Right lobe of liver (tissue), 6 donors: ENCODE measurements at regions not wholly inside any gene's neighbourhood (a gene's known extent, or its start where the extent isn't known, plus 50 kb on each side); places are given as distances from the start of the nearest gene placed in this dataset.

Experiments
- ATAC-seq, 4 donors: fragments of 200-7000 bp; cut with Tn5 transposase; one replicate each; pipeline ENCODE4 v1.9.1; 2020; ENCODE audit warnings: mild to moderate bottlenecking in 4 of 4, moderate library complexity in 4 of 4
- DNase-seq, 3 donors: peaks; one replicate each; pipeline ENCODE4 v3.0.0-alpha.2; 2020
- H3K27ac ChIP-seq, 3 donors: fragments of 200-600 bp; one replicate each; pipeline ENCODE4 v1.8.0; 2022
- H3K27me3 ChIP-seq, 2 donors: fragments of 200-600 bp; one replicate each; pipeline ENCODE4 v1.8.0; 2022
- H3K36me3 ChIP-seq, 4 donors: fragments of 200-600 bp; sonication (generic) in 1 of 4; one replicate each; pipeline versions ENCODE4 v1.5.1 to v1.8.0; 2017 to 2022; ENCODE audit warnings: control low read depth in 1 of 4
- H3K4me1 ChIP-seq, 4 donors: fragments of 200-600 bp; sonication (generic) in 1 of 4; one replicate each; pipeline versions ENCODE4 v1.5.1 to v1.8.0; 2017 to 2022; ENCODE audit warnings: control low read depth in 1 of 4
- H3K4me3 ChIP-seq, 3 donors: fragments of 200-600 bp; one replicate each; pipeline ENCODE4 v1.8.0; 2022
- H3K9me3 ChIP-seq, 4 donors: fragments of 200-600 bp; sonication (generic) in 1 of 4; one replicate each; pipeline versions ENCODE4 v1.5.1 to v1.8.0; 2017 to 2022; ENCODE audit warnings: control low read depth in 1 of 4
- POLR2A ChIP-seq: fragments of 450-650 bp; IDR thresholded peaks from one replicate; pipeline ENCODE4 v1.6.1; 2017; ENCODE audit warnings: antibody characterized with exemption, mild to moderate bottlenecking
- WGBS: methylation state at CpG from one replicate; pipeline ENCODE4 v1.1.6; 2018; ENCODE audit warnings: low coverage, low lambda C conversion rate; ENCODE audit not compliant: insufficient coverage; ENCODE audit errors: missing lambda C conversion rate; 5-methylcytosine and 5-hydroxymethylcytosine counted together
- intact Hi-C, 2 donors: fragments of 100-400 bp; cut with DNase I; formaldehyde crosslinking; loops; one replicate each; pipeline versions ENCODE4 v1.11.2 to v1.14.1; 2022
- TF ChIP-seq, protein P1 (sequence below), 4 donors: fragments of 200-600 bp in 3 of 4; fragments of 450-650 bp in 1 of 4; IDR thresholded peaks; one replicate each; pipeline versions ENCODE4 v1.5.1 to v1.8.0; 2016 to 2022; ENCODE audit warnings: antibody characterized with exemption in 4 of 4, mild to moderate bottlenecking in 2 of 4
- donor health status: DM: no; HTN: yes; CAD: no.
- donor health status: DM: no; HTN: no; CAD: no.
- donor health status: DM: no; HTN: no; CAD: no.
- donor health status: DM: no; HTN: yes; CAD: no.
- donor health status: DM: no; HTN: yes; CAD: no.

DNA sequence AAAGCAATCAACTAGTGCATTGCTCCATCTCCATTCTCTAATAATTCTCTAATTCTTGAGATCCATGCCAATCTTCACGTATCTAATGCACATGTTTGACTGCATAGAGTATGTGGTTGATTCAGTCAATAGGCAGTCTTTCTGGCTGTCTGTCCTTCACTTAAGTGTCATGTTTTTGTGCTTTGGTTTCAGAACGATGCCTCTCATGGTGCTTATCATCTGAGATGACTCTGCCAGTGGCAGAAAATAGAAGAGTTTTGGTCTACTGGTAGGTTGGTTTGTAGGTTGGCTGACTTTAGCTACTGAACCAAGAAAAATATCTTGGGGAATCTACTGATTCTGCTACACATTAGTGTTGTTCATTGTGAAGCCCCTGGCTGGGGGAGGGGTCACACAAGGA lies 364.2 kb downstream of the SFMBT2 start:
- Histone ChIP-seq H3K27me3 (no peaks in the 10 kb centered on the region), H3K27ac (no peak overlapping the region), H3K4me1 (no peaks in the 10 kb centered on the region), H3K9me3 (no peaks in the 10 kb centered on the region), H3K36me3 (no peaks in the 10 kb centered on the region), H3K4me3 (no peak overlapping the region)
- TF ChIP-seq, protein P1, sequence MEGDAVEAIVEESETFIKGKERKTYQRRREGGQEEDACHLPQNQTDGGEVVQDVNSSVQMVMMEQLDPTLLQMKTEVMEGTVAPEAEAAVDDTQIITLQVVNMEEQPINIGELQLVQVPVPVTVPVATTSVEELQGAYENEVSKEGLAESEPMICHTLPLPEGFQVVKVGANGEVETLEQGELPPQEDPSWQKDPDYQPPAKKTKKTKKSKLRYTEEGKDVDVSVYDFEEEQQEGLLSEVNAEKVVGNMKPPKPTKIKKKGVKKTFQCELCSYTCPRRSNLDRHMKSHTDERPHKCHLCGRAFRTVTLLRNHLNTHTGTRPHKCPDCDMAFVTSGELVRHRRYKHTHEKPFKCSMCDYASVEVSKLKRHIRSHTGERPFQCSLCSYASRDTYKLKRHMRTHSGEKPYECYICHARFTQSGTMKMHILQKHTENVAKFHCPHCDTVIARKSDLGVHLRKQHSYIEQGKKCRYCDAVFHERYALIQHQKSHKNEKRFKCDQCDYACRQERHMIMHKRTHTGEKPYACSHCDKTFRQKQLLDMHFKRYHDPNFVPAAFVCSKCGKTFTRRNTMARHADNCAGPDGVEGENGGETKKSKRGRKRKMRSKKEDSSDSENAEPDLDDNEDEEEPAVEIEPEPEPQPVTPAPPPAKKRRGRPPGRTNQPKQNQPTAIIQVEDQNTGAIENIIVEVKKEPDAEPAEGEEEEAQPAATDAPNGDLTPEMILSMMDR (IDR thresholded peaks at IDR 0.05) = no peak
- no peak for TF ChIP-seq POLR2A
- intact Hi-C loops = no loop called here
- DNase-seq (no peak), ATAC-seq (no peak)
- 33% methylated on average over 2 of the region's 2 CpGs for WGBS

DNA sequence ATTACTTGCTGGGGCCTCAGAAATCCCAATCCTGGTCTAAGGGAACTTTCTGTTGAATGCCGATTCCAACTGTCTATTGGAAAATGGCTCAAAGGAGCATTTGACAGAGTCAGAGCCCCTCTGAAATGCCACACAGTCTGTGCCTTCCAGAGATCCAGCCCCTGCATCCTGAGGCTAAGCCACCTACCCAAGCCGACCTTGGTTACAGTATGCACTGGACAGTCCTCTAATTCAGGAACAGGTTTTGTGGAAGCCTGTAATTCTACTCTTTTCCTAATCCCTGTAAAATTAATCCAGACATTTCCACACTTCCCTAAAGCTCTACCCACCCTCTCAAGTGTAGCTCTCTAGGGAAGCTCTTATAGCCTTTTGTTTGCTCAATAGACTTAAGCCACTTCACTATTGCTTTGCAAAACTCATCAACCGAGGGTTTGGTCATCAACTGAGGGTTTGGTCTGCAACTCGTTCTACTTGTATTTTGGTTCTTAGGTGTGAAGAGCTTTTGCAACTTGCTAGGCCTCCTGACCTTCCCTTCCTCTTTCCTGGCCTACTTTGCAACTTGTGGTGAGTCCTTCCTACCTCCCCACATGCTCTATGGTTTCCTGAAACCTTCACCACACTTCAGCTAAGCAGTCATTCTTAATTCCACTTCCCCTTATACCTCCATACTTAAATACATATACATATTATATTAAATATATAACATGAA lies 364.8 kb downstream of the SFMBT2 start:
- DNase-seq (no peak), ATAC-seq (peak; percentile 42 to 59 (median 52))
- Histone ChIP-seq H3K9me3 (no peaks in the 10 kb centered on the region), H3K4me3 (no peak overlapping the region), H3K36me3 (no peaks in the 10 kb centered on the region), H3K4me1 (no peaks in the 10 kb centered on the region), H3K27ac (no peak overlapping the region), H3K27me3 (no peaks in the 10 kb centered on the region)
- 31% methylated on average over 4 of the region's 4 CpGs for WGBS
- TF ChIP-seq POLR2A = no peak
- TF ChIP-seq, protein P1 (IDR thresholded peaks at IDR 0.05) = no peak
- intact Hi-C loops = no loop called here

DNA sequence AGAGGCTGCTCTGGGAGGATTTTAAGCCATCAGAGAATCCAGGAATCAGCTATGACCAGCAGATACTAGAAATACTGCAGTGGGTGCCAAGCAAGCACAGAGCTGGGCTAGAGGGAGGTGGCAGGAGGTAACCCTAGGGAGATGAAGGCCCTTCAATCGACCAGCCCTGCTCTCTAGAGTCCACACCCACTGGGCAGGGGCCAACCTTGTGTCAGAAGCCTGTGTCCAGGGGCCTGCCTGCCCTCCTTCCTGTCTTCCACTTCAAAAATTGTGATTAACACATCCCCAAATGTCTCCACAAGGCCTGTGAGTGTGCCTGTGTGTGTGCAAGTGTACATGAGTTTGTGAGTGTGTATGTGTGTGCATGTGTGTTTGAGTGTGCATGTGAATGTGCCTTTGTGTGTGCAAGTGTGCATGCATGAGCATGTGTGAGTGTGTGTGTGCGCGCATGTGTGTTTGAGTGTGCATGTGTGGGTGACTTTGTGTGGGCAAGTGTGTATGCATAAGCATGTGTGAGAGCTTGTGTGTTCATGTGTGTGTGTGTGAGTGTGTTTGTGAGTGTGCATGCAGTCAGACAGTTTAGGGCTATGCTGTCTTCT lies 367.7 kb downstream of the SFMBT2 start:
- H3K9me3 ChIP-seq = no peaks in the 10 kb centered on the region
- H3K27ac ChIP-seq = no peak overlapping the region
- no peak for TF ChIP-seq POLR2A
- no peaks in the 10 kb centered on the region for H3K27me3 ChIP-seq
- no peak overlapping the region for H3K4me3 ChIP-seq
- 71% methylated on average over 3 of the region's 3 CpGs for WGBS
- peak in 1 of 4 donors; percentile 14 for ATAC-seq
- DNase-seq = no peak
- H3K4me1 ChIP-seq = no peaks in the 10 kb centered on the region
- no peaks in the 10 kb centered on the region for H3K36me3 ChIP-seq
- intact Hi-C loops = no loop called here

DNA sequence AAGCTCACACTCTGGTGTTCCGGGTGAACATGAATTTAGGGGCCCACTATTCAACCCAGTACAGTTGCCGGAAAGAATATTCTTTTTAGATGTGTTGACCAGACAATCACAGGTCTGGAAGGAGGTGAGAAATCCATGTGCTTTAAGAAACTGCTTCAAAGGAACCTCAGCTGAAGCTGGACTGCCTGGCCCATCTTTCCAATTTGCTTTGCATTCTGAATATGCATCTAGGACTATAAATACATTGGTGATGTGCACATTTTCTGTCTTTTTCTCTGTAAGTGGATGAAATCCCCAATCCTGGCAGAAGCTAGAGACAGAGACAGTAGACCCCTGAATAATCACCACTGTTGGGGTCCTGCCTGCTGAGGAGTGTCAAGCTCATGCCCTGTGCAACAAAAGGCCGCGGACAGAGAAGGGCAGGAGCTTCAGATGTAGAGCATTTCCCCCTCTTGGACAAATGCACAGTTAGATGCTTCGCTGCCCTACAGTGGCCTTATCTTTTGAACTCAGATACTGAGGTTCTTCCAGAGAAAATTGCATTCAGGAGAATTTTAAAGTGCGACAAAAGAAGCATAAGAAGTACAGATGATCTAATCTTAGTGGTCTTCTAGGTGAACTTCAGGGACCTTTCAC lies 368.3 kb downstream of the SFMBT2 start:
- TF ChIP-seq, protein P1 (IDR thresholded peaks at IDR 0.05) = no peak
- no peak for TF ChIP-seq POLR2A
- intact Hi-C loops = no loop called here
- WGBS = 77% methylated on average over 6 of the region's 6 CpGs
- ATAC-seq (no peak), DNase-seq (no peak)
- Histone ChIP-seq H3K27me3 (no peaks in the 10 kb centered on the region), H3K4me1 (no peaks in the 10 kb centered on the region), H3K4me3 (no peak overlapping the region), H3K36me3 (no peaks in the 10 kb centered on the region), H3K9me3 (no peaks in the 10 kb centered on the region), H3K27ac (no peak overlapping the region)

DNA sequence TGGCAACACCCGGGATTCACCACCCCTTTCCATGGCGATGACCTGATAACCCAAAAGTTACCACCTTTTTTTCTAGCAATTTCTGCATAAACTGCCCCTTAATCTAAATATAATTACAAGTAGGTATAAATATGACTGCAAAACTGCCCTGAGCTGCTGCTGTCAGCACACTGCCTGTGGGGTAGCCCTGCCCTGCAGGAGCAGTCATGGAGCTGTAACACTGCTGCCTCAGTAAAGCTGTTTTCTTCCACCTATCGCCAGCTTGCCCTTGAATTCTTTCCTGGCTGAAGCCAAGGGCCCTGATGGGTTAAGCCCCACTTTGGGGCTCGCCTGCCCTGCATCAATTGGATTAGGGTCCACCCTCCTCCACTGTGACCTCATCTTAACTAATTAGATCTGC lies 368.8 kb downstream of the SFMBT2 start:
- Histone ChIP-seq H3K4me1 (no peaks in the 10 kb centered on the region), H3K36me3 (no peaks in the 10 kb centered on the region), H3K9me3 (no peaks in the 10 kb centered on the region), H3K4me3 (no peak overlapping the region), H3K27me3 (no peaks in the 10 kb centered on the region), H3K27ac (no peak overlapping the region)
- no peak for ATAC-seq
- no peak for DNase-seq
- intact Hi-C loops = no loop called here
- 62% methylated on average over 4 of the region's 4 CpGs for WGBS
- TF ChIP-seq POLR2A = no peak
- TF ChIP-seq, protein P1 (IDR thresholded peaks at IDR 0.05) = no peak
